EH (cell line): ENCODE measurements at regions not wholly inside any gene's neighbourhood (a gene's known extent, or its start where the extent isn't known, plus 50 kb on each side); places are given as distances from the start of the nearest gene placed in this dataset.

Experiments
- DNase-seq: peaks from one replicate; pipeline ENCODE4 v3.0.0-alpha.2; 2015; ENCODE audit warnings: low read depth

DNA sequence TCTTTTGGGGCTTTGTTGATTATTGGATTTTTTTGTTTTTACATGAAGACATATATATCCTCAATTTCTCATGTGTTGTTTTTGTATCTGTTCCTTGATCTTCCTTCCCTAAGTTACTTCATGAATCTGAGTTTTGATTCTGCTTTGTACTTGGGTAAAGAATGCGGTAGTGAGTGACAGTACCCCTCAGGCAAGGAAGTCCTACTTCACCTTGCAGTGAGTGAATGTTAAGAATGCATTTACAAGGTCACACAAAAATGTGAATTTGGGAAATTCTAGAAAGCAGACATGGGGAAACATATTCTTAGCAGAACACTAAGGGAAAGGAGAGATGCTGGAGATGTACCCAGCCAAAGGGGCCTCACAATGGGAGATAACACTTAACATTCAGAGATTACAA lies 373.1 kb upstream of the LCORL start:
- no peak for DNase-seq

GRCh38 chr4:18391354-18391728 lies 369.8 kb upstream of the LCORL start:
- DNase-seq = no peak

GRCh38 chr4:18390655-18391353 lies 369.2 kb upstream of the LCORL start:
- DNase-seq = no peak

- no peak for DNase-seq
Observed at GRCh38 chr4:18389115-18389514, 367.6 kb upstream of the LCORL start.

GRCh38 chr4:18388039-18388438 lies 366.5 kb upstream of the LCORL start:
- DNase-seq = no peak

GRCh38 chr4:18381186-18381585 lies 359.6 kb upstream of the LCORL start:
- DNase-seq = no peak

- DNase-seq = no peak
Observed at GRCh38 chr4:18369561-18369960, 348.0 kb upstream of the LCORL start.

DNA sequence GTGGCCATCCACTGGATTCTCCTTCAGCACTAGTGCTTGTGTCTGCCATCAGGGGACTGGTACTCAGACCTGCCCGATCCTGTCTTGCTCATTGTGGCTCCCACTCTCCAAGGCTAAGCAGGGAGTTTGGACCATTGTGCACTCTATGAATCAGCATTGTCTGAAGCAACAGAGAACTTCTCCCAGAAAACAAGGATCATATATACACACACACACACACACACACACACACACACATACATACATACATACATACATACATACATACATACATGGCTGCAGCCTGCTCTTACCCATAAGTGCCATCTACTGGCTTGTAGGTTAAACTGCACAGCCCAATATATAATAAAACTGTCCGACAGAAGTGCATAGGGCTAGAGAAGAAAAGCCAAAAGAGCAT lies 345.3 kb upstream of the LCORL start:
- DNase-seq = peak; percentile 27

GRCh38 chr4:18366136-18366535 lies 344.6 kb upstream of the LCORL start:
- DNase-seq = no peak

DNA sequence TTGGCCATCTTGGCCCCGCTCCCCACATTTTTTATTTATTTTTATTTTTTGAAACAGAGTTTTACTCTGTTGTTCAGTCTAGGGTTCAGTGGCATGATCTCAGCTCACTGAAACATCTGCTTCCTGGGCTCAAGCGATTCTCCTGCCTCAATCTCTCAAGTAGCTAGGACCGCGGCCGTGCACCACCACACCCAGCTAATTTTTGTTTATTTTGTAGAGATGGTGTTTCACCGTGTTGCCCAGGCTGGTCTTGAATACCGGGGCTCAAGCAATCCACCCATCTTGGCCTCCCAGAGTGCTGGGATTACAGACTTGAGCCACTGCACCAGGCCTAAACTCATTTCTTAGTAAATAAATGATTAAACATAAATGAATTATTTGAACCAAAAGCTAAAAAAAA lies 322.0 kb upstream of the LCORL start:
- DNase-seq = no peak

- no peak for DNase-seq
Observed at GRCh38 chr4:18342847-18343246, 321.3 kb upstream of the LCORL start.

DNA sequence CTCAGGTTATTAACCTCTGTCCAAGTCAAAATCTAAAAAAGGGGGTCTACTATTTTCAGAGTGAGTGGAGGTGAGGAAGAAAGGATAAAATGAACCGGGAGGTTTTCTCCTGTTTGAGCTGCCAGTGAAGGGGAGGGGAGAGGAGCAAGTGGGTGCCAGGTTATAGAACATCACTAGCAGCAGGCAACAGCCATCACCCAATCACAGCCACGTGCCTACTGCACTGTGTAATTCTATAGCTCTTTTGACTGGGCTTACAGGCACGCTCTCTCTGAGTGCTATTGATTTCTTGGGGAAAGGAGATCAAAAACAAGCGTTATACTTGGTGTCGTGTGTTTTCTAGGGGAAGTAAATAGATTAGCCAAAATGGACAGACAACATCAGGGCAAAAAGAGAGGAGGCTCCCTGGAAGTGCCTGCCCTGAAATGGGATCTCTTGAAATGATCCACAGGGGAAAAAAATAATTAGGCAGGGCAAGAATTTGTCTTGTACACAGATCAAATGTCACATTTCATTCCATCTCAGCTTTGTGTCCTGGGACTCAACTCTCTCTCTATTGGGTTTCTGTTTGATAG lies 300.5 kb upstream of the LCORL start:
- no peak for DNase-seq

DNA sequence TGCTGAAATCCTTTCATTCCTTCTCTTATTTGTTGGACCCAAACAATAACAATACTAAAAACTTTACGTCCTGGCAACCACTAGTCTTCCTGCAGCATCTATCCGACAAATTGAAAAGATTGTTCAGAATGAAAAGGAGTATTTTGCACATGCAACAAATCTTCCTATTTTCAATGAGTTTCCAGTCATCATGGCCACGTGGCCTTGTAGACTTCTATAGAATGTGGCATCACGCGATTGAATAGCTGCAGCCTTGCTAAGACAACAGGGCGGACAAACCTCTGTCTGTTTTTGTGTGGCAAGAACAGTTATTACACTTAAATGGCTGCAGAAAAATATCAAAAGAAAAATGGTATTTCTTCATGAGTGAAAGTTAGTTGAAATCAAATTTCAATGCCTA lies 297.9 kb upstream of the LCORL start:
- no peak for DNase-seq

DNA sequence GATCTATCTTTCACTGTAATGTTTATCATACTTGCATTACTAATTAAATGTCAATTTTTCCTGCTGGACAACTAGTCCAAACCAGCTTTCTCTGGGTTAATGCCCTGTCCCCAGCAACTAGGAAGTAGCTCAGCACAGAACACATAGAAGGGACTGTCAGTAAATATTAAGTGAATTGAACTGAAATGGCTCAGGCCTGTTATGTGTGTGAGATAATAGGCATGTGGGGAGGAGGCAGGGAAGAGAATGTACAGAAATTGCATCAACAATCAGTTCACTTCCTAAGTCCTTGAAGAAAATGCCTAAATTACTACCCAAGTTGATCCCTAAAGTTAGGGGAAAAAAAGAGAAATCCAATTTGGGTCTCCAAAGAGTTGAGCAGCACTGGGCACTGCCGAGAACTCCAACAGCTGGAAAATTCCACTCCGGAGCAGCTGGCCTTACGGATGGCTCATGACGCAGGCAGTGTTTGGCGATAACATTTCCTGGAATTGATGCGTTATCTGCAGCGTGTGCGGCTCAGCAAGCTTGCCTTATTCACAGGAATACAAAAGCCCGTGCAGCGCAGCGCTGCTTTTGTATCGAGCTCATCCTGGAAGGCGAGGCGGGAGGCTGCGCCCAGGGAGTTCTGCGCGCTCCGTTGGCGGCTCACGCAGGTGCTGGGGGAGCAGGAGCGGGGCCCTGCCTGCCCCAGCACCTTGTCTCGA lies 297.3 kb upstream of the LCORL start:
- DNase-seq = no peak

DNA sequence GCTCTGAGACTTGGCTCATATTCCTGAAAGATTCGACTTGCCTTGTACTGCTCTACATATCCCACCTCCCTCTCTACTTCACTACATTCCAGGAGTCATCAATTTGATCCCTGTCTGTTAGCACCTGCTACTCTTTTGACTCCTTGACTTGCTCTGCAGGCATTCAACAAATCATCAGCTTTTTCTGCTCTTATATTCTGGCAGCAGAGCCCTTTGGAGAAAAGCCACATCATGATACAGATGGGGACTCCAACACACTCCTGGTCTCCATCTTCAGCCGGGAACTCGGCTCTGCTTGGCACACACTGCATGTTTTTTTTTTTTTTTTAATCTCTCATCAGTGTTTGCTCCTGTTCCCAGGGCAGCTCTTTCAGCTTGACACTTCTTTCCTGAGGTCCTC lies 293.2 kb upstream of the LCORL start:
- DNase-seq = no peak

GRCh38 chr4:18297684-18298083 lies 276.1 kb upstream of the LCORL start:
- no peak for DNase-seq

DNA sequence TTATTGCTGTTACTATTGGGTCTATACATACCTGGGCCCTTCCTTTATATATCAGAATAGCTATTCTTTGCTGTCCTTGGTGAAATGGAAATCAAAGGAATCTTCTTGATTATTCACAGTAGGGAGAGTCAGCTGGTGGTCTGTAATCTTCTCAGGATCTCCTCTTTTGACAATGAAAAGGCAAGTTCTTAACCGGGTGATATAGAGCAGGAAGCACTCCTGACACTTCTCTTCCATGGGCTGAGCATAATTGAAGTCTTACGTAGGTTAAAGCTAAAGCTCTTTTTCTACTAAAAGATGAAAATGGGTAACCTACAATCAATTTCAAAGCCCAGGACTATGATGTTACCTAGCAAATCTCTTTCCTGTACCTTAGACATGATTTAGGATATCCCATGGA lies 274.9 kb upstream of the LCORL start:
- DNase-seq = no peak

GRCh38 chr4:18294846-18295245 lies 273.3 kb upstream of the LCORL start:
- no peak for DNase-seq

GRCh38 chr4:18294021-18294420 lies 272.5 kb upstream of the LCORL start:
- no peak for DNase-seq

- no peak for DNase-seq
Observed at GRCh38 chr4:18292411-18292810, 270.9 kb upstream of the LCORL start.

GRCh38 chr4:18291981-18292380 lies 270.4 kb upstream of the LCORL start:
- no peak for DNase-seq

DNA sequence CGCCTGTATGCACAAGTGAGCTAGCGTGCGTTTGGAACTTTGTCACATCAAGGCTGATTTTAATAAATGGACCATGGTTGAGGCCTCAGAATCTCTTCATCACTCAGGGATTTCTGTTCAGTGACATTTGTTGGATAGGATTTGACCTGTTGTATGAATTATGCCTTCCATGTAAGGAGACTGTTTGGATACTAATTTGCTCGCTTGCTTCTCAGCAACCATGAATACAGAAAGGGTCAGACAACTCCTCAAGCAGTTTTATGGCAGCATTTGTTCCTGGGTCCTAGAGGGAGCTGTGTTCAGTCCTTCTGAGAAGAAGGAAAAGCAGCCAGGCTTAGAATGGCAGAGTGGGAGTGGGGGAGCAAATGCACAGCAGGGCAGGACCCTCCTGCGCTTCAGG lies 269.7 kb upstream of the LCORL start:
- DNase-seq = no peak

DNA sequence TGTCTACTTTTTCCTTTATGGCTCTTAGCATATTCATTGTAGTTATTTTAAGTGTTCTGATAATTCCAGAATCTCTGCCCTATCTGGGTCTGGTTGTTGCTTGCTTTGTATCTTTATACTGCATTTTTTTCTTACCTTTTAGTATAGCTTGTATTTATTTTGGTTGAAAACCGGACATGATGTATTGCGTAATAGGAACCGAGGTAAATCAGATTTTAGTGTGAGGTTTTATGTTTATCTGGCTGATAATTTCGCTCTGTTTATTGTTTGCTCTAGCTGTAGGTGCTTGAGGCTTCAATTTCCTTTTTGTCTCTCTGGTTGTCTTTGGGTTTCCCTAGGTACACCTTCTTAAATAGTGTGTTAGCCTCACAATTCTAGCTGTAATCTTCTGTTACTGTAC lies 263.8 kb upstream of the LCORL start:
- DNase-seq = no peak

DNA sequence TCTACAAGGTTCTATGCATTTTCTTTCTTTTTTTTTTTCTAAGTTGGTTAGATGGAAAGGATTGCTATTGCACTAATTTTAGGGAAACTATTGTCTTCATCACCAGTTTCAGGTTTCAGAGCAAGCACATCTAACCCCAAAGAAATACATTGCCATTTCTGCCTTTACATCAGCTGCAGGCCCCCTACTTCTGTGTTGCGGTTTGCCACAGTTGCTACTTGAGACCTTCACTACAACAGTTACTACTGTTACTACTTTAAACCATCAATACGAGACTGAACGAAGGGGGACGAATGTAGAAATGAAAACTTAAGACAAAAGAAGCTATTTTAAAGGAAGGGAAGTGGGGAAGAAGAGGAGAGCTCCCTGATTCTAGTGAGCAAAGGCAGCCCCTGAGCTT lies 256.7 kb upstream of the LCORL start:
- no peak for DNase-seq
